ENCODE measurements at regions not wholly inside any gene's neighbourhood (a gene's known extent, or its start where the extent isn't known, plus 50 kb on each side); places are given as distances from the start of the nearest gene placed in this dataset.

DNA sequence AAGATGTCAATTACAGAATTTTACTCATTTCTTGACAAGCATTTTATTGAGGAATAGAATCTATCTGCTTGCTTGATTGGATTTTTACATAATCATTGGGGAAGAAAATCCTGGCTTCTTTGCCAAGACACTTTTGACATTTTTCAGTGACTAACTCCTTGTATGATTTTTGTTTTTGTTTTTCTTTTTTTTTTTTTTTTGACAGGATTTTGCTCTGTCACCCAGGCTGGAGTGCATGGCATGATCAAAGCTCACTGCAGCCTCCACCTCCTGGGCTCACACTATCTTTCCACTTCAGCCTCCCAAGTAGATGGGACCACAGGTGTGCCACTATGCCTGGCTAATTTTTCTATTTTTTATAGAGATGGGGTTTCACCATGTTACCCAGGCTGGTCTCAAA lies 672.3 kb upstream of the RGMB start:
- Histone ChIP-seq H4K20me1 (ENCODE audit: insufficient read depth) (no peaks in the 10 kb centered on the region), H3K4me3 (ENCODE audit: low read length) (no peak overlapping the region), H3K27ac (ENCODE audit: low read length) (no peak overlapping the region), H3K36me3 (ENCODE audit: insufficient read depth, low read length) (no peaks in the 10 kb centered on the region), H3K9me3 (ENCODE audit: low read length) (no peaks in the 10 kb centered on the region), H3K9ac (ENCODE audit: low read length) (no peak overlapping the region), H3K27me3 (ENCODE audit: insufficient read depth, low read depth, low read length) (no peaks in the 10 kb centered on the region), H3K4me2 (ENCODE audit: low read length) (no peak overlapping the region), H2AFZ (ENCODE audit: low read depth, low read length) (no peak overlapping the region), H3F3A (ENCODE audit: insufficient read depth, low read length, poor library complexity, severe bottlenecking) (no peaks in the 10 kb centered on the region), H3K9me2 (ENCODE audit: insufficient read depth, low read length) (no peaks in the 10 kb centered on the region), H3K79me2 (replicated peaks; ENCODE audit: insufficient read depth, low read length) (no peaks in the 10 kb centered on the region)
- TF ChIP-seq TAF1 (IDR thresholded peaks at IDR 0.05; ENCODE audit: low read depth) (no peak), EZH2 (IDR thresholded peaks at IDR 0.05; ENCODE audit: borderline replicate concordance, insufficient read depth, low read length, poor library complexity, severe bottlenecking) (no peak), EP300 (conservative IDR thresholded peaks at IDR 0.05; ENCODE audit: poor library complexity, severe bottlenecking) (no peak), POLR2AphosphoS5 (IDR thresholded peaks at IDR 0.05) (no peak), RAD21 (conservative IDR thresholded peaks at IDR 0.05) (no peak), MXI1 (conservative IDR thresholded peaks at IDR 0.05; ENCODE audit: poor library complexity, severe bottlenecking) (no peak), SMC3 (conservative IDR thresholded peaks at IDR 0.05; ENCODE audit: poor library complexity) (no peak)
- TF ChIP-seq, protein P1, sequence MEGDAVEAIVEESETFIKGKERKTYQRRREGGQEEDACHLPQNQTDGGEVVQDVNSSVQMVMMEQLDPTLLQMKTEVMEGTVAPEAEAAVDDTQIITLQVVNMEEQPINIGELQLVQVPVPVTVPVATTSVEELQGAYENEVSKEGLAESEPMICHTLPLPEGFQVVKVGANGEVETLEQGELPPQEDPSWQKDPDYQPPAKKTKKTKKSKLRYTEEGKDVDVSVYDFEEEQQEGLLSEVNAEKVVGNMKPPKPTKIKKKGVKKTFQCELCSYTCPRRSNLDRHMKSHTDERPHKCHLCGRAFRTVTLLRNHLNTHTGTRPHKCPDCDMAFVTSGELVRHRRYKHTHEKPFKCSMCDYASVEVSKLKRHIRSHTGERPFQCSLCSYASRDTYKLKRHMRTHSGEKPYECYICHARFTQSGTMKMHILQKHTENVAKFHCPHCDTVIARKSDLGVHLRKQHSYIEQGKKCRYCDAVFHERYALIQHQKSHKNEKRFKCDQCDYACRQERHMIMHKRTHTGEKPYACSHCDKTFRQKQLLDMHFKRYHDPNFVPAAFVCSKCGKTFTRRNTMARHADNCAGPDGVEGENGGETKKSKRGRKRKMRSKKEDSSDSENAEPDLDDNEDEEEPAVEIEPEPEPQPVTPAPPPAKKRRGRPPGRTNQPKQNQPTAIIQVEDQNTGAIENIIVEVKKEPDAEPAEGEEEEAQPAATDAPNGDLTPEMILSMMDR (IDR thresholded peaks at IDR 0.05; ENCODE audit: poor library complexity, severe bottlenecking), result no peak
- TF ChIP-seq, protein P2, sequence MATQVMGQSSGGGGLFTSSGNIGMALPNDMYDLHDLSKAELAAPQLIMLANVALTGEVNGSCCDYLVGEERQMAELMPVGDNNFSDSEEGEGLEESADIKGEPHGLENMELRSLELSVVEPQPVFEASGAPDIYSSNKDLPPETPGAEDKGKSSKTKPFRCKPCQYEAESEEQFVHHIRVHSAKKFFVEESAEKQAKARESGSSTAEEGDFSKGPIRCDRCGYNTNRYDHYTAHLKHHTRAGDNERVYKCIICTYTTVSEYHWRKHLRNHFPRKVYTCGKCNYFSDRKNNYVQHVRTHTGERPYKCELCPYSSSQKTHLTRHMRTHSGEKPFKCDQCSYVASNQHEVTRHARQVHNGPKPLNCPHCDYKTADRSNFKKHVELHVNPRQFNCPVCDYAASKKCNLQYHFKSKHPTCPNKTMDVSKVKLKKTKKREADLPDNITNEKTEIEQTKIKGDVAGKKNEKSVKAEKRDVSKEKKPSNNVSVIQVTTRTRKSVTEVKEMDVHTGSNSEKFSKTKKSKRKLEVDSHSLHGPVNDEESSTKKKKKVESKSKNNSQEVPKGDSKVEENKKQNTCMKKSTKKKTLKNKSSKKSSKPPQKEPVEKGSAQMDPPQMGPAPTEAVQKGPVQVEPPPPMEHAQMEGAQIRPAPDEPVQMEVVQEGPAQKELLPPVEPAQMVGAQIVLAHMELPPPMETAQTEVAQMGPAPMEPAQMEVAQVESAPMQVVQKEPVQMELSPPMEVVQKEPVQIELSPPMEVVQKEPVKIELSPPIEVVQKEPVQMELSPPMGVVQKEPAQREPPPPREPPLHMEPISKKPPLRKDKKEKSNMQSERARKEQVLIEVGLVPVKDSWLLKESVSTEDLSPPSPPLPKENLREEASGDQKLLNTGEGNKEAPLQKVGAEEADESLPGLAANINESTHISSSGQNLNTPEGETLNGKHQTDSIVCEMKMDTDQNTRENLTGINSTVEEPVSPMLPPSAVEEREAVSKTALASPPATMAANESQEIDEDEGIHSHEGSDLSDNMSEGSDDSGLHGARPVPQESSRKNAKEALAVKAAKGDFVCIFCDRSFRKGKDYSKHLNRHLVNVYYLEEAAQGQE (IDR thresholded peaks at IDR 0.05; ENCODE audit: borderline replicate concordance), result no peak

DNA sequence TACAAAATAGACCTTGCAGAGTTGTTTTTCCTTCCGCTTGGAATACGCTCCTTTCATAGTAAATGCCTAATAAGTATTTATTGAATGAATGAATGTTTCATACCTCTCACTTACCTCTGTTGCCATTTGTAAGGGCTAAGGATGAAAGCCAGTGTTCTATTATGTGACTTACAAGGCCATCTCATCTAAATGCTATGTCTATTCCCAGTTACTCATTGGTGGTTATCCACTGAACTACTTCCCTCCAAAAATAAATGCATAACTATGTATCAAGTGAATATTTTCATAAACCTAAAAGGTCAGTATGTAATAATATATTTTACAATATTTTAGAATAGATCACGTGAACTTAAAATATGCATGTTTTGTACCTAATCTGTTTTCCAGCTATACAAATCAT lies 670.5 kb upstream of the RGMB start:
- H3K27me3 ChIP-seq (ENCODE audit: insufficient read depth, low read depth, low read length), result no peaks in the 10 kb centered on the region
- no peaks in the 10 kb centered on the region for H3K9me2 ChIP-seq (ENCODE audit: insufficient read depth, low read length)
- no peak overlapping the region for H3K27ac ChIP-seq (ENCODE audit: low read length)
- H3K4me3 ChIP-seq (ENCODE audit: low read length), result no peak overlapping the region
- no peaks in the 10 kb centered on the region for H3K36me3 ChIP-seq (ENCODE audit: insufficient read depth, low read length)
- H3K9me3 ChIP-seq (ENCODE audit: low read length), result no peaks in the 10 kb centered on the region
- no peaks in the 10 kb centered on the region for H4K20me1 ChIP-seq (ENCODE audit: insufficient read depth)
- no peak overlapping the region for H2AFZ ChIP-seq (ENCODE audit: low read depth, low read length)
- H3K79me2 ChIP-seq (replicated peaks; ENCODE audit: insufficient read depth, low read length), result no peaks in the 10 kb centered on the region
- no peak overlapping the region for H3K9ac ChIP-seq (ENCODE audit: low read length)
- TF ChIP-seq, protein P2 (IDR thresholded peaks at IDR 0.05; ENCODE audit: borderline replicate concordance), result no peak
- TF ChIP-seq, protein P1 (IDR thresholded peaks at IDR 0.05; ENCODE audit: poor library complexity, severe bottlenecking), result no peak
- TF ChIP-seq SMC3 (conservative IDR thresholded peaks at IDR 0.05; ENCODE audit: poor library complexity), result no peak
- no peak for TF ChIP-seq EP300 (conservative IDR thresholded peaks at IDR 0.05; ENCODE audit: poor library complexity, severe bottlenecking)
- no peak for TF ChIP-seq EZH2 (IDR thresholded peaks at IDR 0.05; ENCODE audit: borderline replicate concordance, insufficient read depth, low read length, poor library complexity, severe bottlenecking)
- TF ChIP-seq RAD21 (conservative IDR thresholded peaks at IDR 0.05), result no peak
- no peak for TF ChIP-seq POLR2AphosphoS5 (IDR thresholded peaks at IDR 0.05)
- no peak for TF ChIP-seq TAF1 (IDR thresholded peaks at IDR 0.05; ENCODE audit: low read depth)
- TF ChIP-seq MXI1 (conservative IDR thresholded peaks at IDR 0.05; ENCODE audit: poor library complexity, severe bottlenecking), result no peak
- no peak overlapping the region for H3K4me2 ChIP-seq (ENCODE audit: low read length)
- H3F3A ChIP-seq (ENCODE audit: insufficient read depth, low read length, poor library complexity, severe bottlenecking), result no peaks in the 10 kb centered on the region
